Pancreas (tissue), 10 donors: ENCODE measurements at regions not wholly inside any gene's neighbourhood (a gene's known extent, or its start where the extent isn't known, plus 50 kb on each side); places are given as distances from the start of the nearest gene placed in this dataset.

ENCODE experiments used
- ATAC-seq, 4 donors: fragments of 200-7000 bp; cut with Tn5 transposase; one replicate each; pipeline versions ENCODE4 v1.8.0 to v1.9.1; 2020; ENCODE audit warnings: mild to moderate bottlenecking in 4 of 4, moderate library complexity in 4 of 4
- DNase-seq, 6 donors: peaks; one replicate each; pipeline ENCODE4 v3.0.0-alpha.2; 2020
- FAIRE-seq: peaks from 2 replicates; lab custom pipeline; 2012; peaks lifted over from hg19 to GRCh38; lab: Jason Lieb, UNC
- H3K27ac ChIP-seq, 4 donors: fragments of 200-600 bp; sonication (generic); 1 replicate in 3 of 4; 2 replicates in 1 of 4; pipeline versions ENCODE4 v1.5.0 to v1.8.0; 2020
- H3K27me3 ChIP-seq, 4 donors: fragments of 200-600 bp; one replicate each; pipeline ENCODE4 v1.8.0; 2021
- H3K36me3 ChIP-seq, 3 donors: fragments of 200-600 bp; sonication (generic) in 1 of 3; one replicate each; pipeline versions ENCODE4 v1.5.0 to v1.8.0; 2020 to 2021
- H3K4me1 ChIP-seq, 3 donors: fragments of 200-600 bp; one replicate each; pipeline ENCODE4 v1.8.0; 2021
- H3K4me3 ChIP-seq, 4 donors: fragments of 200-600 bp; sonication (generic) in 2 of 4; one replicate each; pipeline versions ENCODE4 v1.5.0 to v1.8.0; 2020 to 2021
- H3K9me3 ChIP-seq, 4 donors: fragments of 200-600 bp; one replicate each; pipeline ENCODE4 v1.8.0; 2021
- WGBS, 2 donors: extraction: QIAGEN DNeasy Blood & Tissue Kit; methylation state at CpG; one replicate each; pipeline ENCODE4 v1.1.7; 2013; 5-methylcytosine and 5-hydroxymethylcytosine counted together
- intact Hi-C, 3 donors: fragments of 100-400 bp; cut with DNase I; formaldehyde crosslinking; loops; one replicate each; pipeline versions ENCODE4 v1.11.1 to v1.14.2; 2022
- TF ChIP-seq, protein P1 (sequence below), 4 donors: fragments of 200-600 bp; sonication (generic) in 3 of 4; IDR thresholded peaks; one replicate each; pipeline versions ENCODE4 v1.5.0 to v1.8.0; 2021; ENCODE audit warnings: antibody characterized with exemption in 4 of 4
- donor health status: healthy with polysubstance abuse.
- donor health status: DM: no; HTN: no; CAD: no; lungs with moderate emphysema.
- donor health status: DM: no; HTN: no; CAD: no.
- donor health status: control.
- donor health status: control.
- donor health status: Bipolar disorder and iron deficiency.
- donor health status: DM: yes; HTN: yes; CAD: no.
- donor health status: DM: no; HTN: no; CAD: no.
- donor health status: DM: no; HTN: no; CAD: no.
- donor health status: DM: yes; HTN: yes; CAD: no.

DNA sequence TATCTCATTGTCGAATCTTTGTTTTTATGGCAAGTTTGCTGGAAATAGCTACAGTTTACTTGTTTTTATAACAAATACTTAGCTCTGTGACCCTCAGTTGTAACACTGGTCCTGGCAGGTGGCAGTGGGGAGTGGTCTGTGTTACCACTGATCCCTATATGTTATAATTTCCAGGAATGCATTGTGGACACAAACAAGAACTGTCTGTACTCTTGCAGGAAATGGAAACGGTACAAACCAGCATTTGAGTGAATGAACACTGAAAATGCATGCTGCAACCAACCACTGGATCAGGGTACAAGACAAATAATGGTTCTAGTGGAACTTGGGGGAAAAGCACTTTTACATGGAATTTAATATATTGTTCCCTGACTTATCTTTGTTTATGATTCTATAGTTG, 66.5 kb upstream of the PJA2 start:
- H3K36me3 ChIP-seq: no peaks in the 10 kb centered on the region
- ATAC-seq: no peak
- TF ChIP-seq, protein P1, sequence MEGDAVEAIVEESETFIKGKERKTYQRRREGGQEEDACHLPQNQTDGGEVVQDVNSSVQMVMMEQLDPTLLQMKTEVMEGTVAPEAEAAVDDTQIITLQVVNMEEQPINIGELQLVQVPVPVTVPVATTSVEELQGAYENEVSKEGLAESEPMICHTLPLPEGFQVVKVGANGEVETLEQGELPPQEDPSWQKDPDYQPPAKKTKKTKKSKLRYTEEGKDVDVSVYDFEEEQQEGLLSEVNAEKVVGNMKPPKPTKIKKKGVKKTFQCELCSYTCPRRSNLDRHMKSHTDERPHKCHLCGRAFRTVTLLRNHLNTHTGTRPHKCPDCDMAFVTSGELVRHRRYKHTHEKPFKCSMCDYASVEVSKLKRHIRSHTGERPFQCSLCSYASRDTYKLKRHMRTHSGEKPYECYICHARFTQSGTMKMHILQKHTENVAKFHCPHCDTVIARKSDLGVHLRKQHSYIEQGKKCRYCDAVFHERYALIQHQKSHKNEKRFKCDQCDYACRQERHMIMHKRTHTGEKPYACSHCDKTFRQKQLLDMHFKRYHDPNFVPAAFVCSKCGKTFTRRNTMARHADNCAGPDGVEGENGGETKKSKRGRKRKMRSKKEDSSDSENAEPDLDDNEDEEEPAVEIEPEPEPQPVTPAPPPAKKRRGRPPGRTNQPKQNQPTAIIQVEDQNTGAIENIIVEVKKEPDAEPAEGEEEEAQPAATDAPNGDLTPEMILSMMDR (IDR thresholded peaks at IDR 0.05): no peak
- H3K9me3 ChIP-seq: no peaks in the 10 kb centered on the region
- H3K4me3 ChIP-seq: no peak overlapping the region
- H3K4me1 ChIP-seq: no peaks in the 10 kb centered on the region
- DNase-seq: no peak
- no peak overlapping the region for H3K27ac ChIP-seq
- no peak for FAIRE-seq
- 70 to 73% methylated on average over 2 of the region's 2 CpGs for WGBS, 2 donors
- intact Hi-C loops: no loop called here
- no peaks in the 10 kb centered on the region for H3K27me3 ChIP-seq

DNA sequence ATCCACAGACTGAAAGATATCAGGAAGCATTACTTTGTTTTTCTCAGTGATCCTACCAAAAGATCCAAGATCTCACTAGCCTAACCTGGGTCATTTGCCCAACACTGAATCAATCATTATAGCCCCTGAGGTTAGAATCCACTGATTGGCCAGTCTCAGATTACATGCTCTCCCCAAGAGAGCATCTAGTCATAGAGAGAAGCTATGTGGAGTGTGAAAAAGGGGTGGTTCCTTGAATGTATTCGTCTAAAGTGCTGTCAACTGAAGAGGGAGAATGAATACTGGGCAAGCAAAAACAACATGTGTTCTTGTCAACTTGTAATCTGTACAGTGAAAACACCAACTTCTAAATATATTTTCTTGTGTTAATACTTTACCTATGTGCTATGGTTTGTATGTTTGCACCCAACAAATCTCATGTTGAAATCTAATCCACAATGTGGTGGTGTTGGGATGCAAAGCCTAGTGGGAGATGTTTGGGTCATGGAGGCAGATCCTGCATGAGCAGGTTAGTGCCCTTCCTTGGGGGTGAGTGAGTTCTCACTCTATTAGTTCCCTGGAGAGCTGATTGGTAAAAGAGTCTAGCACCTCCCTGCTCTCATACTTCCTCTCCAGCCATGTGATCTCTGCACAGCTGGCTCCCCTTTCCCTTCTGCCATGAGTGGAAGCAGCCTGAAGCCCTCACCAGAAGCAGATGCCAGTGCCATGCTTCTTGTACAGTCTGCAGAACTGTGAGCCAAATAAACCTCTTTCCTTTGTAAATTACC, 60.3 kb upstream of the PJA2 start:
- Histone ChIP-seq H3K36me3 (no peaks in the 10 kb centered on the region), H3K9me3 (no peaks in the 10 kb centered on the region), H3K27ac (no peak overlapping the region), H3K27me3 (no peaks in the 10 kb centered on the region), H3K4me1 (peaks cover 0 to 6% (median 6%) of the 10 kb centered on the region in 3 donors), H3K4me3 (no peak overlapping the region)
- TF ChIP-seq, protein P1 (IDR thresholded peaks at IDR 0.05): no peak
- FAIRE-seq: no peak
- no peak for ATAC-seq
- intact Hi-C loops: no loop called here
- 53 to 63% methylated on average over 1 of the region's 1 CpG for WGBS, 2 donors
- no peak for DNase-seq

DNA sequence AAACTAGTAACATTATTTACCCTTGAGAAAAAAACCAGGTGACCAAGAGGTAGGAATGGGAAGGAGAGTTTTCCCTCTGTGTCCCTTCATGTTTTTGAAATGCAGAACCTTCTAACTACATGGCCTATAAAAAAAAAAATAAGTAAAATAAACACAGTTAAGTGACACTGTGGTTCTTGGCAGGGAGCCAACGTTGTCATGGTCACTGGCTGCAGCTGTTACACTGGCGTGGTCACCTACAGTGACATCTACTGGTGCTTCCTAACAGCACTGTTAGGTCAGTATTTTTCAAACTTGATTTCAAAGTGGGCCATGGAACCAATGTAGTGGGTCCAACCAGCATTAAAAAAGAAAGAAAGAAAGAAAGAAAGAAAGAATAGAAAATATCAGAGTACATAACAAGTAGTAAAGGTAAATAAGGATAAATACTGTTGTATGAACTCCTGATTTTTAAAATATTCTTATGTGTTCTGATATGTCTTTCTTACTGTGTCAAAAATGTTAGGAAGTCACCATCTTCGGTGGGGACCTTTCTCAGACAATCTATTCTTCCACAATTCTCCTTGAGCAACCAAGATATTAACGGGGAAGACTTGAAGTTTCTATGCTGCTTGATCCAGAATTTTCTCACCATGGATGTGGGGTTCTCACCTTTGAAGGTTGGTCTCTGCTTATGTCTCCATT, 59.1 kb upstream of the PJA2 start:
- 17 to 21% methylated on average over 4 of the region's 4 CpGs for WGBS, 2 donors
- FAIRE-seq: peak; percentile 97
- intact Hi-C loops: no loop called here
- Histone ChIP-seq H3K36me3 (no peaks in the 10 kb centered on the region), H3K4me3 (no peak overlapping the region), H3K9me3 (no peaks in the 10 kb centered on the region), H3K27ac (peak overlapping the region in 2 of 4 donors; percentile 6 to 18), H3K4me1 (peaks cover 0 to 6% (median 6%) of the 10 kb centered on the region in 3 donors), H3K27me3 (no peaks in the 10 kb centered on the region)
- peak; percentile 96 to 99 (median 98) for DNase-seq
- TF ChIP-seq, protein P1 (IDR thresholded peaks at IDR 0.05): peak; percentile 40 to 62 (median 56)
- ATAC-seq: peak; percentile 97 to 100 (median 99)

DNA sequence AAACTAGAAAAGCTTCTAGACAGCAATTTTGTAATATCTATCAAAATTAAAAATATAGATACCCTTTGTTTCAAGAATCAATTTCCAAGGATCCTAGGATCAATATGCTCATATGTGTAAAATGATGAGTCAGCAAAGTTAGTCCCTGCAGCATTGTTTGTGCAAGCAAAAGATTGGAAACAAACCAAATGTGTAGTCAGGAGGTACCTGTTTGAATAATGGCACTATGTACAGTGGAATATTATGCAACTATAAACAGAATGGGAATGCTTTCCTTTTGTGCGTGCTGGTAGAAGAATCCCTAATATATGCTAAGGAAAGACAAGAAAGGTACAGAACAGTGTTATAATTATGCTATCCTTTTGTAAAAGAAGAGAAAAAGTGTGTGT, 58.5 kb upstream of the PJA2 start:
- Histone ChIP-seq H3K9me3 (no peaks in the 10 kb centered on the region), H3K27me3 (no peaks in the 10 kb centered on the region), H3K4me1 (peaks cover 0 to 6% (median 6%) of the 10 kb centered on the region in 3 donors), H3K4me3 (no peak overlapping the region), H3K27ac (peak overlapping the region in 2 of 4 donors; percentile 6 to 18), H3K36me3 (no peaks in the 10 kb centered on the region)
- 42 to 43% methylated on average over 1 of the region's 1 CpG for WGBS, 2 donors
- TF ChIP-seq, protein P1 (IDR thresholded peaks at IDR 0.05): no peak
- ATAC-seq (peak; percentile 53 to 75 (median 64)), DNase-seq (no peak), FAIRE-seq (no peak)
- intact Hi-C loops: no loop called here
